SK-N-SH (cell line): ENCODE measurements at regions not wholly inside any gene's neighbourhood (a gene's known extent, or its start where the extent isn't known, plus 50 kb on each side); places are given as distances from the start of the nearest gene placed in this dataset.

Source experiments
- CTCF ChIA-PET: fragments of 300-600, 350-600 bp; formaldehyde crosslinking; extraction: SDS; loops from one replicate; lab custom pipeline; 2021; lab: Yijun Ruan, JAX
- POLR2A ChIA-PET: fragments of 350-600 bp; sonication (Branson Sonifier 250); formaldehyde crosslinking; extraction: SDS; loops from one replicate; lab custom pipeline; 2020; ENCODE audit warnings: antibody characterized with exemption, inconsistent platforms; lab: Yijun Ruan, JAX
- DNase-seq: peaks from one replicate; pipeline ENCODE4 v3.0.0; 2012
- H2AFZ ChIP-seq: fragments of 200-600 bp; sonication (generic); 2 replicates; pipeline ENCODE4 v1.8.1; 2016; ENCODE audit warnings: antibody characterized with exemption, mild to moderate bottlenecking, low read depth
- H3F3A ChIP-seq: fragments of 200-600 bp; sonication (generic); replicated peaks from 2 replicates; pipeline ENCODE3; 2016; ENCODE audit warnings: antibody characterized with exemption, mild to moderate bottlenecking; ENCODE audit not compliant: insufficient read depth
- H3K27ac ChIP-seq, 2 experiments: fragments of 200-500 bp in 1 of 2; fragments of 200-600 bp in 1 of 2; sonication (Bioruptor generic) in 1 of 2; sonication (generic), shearing (Covaris generic) in 1 of 2; 2 replicates each; pipeline versions ENCODE4 v1.5.1 to v1.6.1; 2014 to 2016; ENCODE audit warnings: low read depth in 2 of 2, inconsistent platforms in 1 of 2, low read length in 1 of 2, mild to moderate bottlenecking in 1 of 2, mixed read lengths in 1 of 2
- H3K27me3 ChIP-seq: fragments of 200-600 bp; sonication (generic), shearing (Covaris generic); 2 replicates; pipeline ENCODE4 v1.6.1; 2016; ENCODE audit warnings: mixed run types; ENCODE audit not compliant: insufficient read depth
- H3K36me3 ChIP-seq, 2 experiments: fragments of 200-500 bp in 1 of 2; fragments of 200-600 bp in 1 of 2; sonication (Bioruptor generic) in 1 of 2; sonication (generic) in 1 of 2; replicated peaks in 1 of 2; 2 replicates each; pipeline versions ENCODE3 to v1.5.1; 2014 to 2016; ENCODE audit warnings: low read length in 1 of 2, mild to moderate bottlenecking in 1 of 2; ENCODE audit not compliant: insufficient read depth in 2 of 2, control insufficient read depth in 1 of 2
- H3K4me1 ChIP-seq, 2 experiments: fragments of 200-500 bp in 1 of 2; fragments of 200-600 bp in 1 of 2; sonication (Bioruptor generic) in 1 of 2; sonication (generic), shearing (Covaris generic) in 1 of 2; 2 replicates each; pipeline versions ENCODE4 v1.5.1 to v1.6.1; 2014 to 2016; ENCODE audit warnings: low read depth in 1 of 2, low read length in 1 of 2, mixed run types in 1 of 2; ENCODE audit not compliant: insufficient read depth in 2 of 2, control insufficient read depth in 1 of 2
- H3K4me2 ChIP-seq: fragments of 200-600 bp; sonication (generic), shearing (Covaris generic); 2 replicates; pipeline ENCODE4 v1.6.1; 2017; ENCODE audit warnings: mixed run types
- H3K4me3 ChIP-seq, 2 experiments: fragments of 200-500 bp in 1 of 2; fragments of 200-600 bp in 1 of 2; sonication (Bioruptor generic) in 1 of 2; sonication (generic), shearing (Covaris generic) in 1 of 2; 2 replicates each; pipeline versions ENCODE4 v1.5.1 to v1.8.1; 2014 to 2016; ENCODE audit warnings: low read depth in 2 of 2, inconsistent platforms in 1 of 2, low read length in 1 of 2, mild to moderate bottlenecking in 1 of 2, mixed read lengths in 1 of 2, moderate library complexity in 1 of 2
- H3K79me2 ChIP-seq: fragments of 200-600 bp; sonication (generic); 2 replicates; pipeline ENCODE4 v1.8.1; 2017; ENCODE audit warnings: mild to moderate bottlenecking; ENCODE audit not compliant: insufficient read depth
- H3K9ac ChIP-seq: fragments of 200-600 bp; sonication (generic); 2 replicates; pipeline ENCODE4 v1.6.1; 2017; ENCODE audit warnings: mixed run types
- H3K9me2 ChIP-seq: fragments of 200-600 bp; sonication (generic); 2 replicates; pipeline ENCODE4 v1.6.1; 2017; ENCODE audit warnings: mixed run types
- H3K9me3 ChIP-seq: fragments of 200-600 bp; sonication (generic); 2 replicates; pipeline ENCODE4 v1.6.1; 2017; ENCODE audit warnings: mixed run types, mild to moderate bottlenecking, moderate library complexity
- H4K20me1 ChIP-seq: fragments of 200-600 bp; sonication (generic); 2 replicates; pipeline ENCODE4 v1.6.1; 2017; ENCODE audit warnings: mild to moderate bottlenecking, mixed run types; ENCODE audit not compliant: insufficient read depth
- ELF1 ChIP-seq: IDR thresholded peaks from 2 replicates; pipeline ENCODE4 v1.4.0; 2012
- EP300 ChIP-seq, 2 experiments: IDR thresholded peaks; 2 replicates each; pipeline versions ENCODE4 v1.4.0 to v1.6.1; 2012; ENCODE audit warnings: borderline replicate concordance in 1 of 2, low read depth in 1 of 2, low read length in 1 of 2
- FOSL2 ChIP-seq: IDR thresholded peaks from 2 replicates; pipeline ENCODE4 v1.4.0; 2012; ENCODE audit warnings: low read depth, mild to moderate bottlenecking, moderate library complexity, borderline replicate concordance
- FOXJ3 ChIP-seq: sonication (generic); formaldehyde crosslinking; IDR thresholded peaks from 2 replicates; pipeline ENCODE4 v1.5.1; 2020; ENCODE audit warnings: mild to moderate bottlenecking, missing genetic modification reagents
- FOXM1 ChIP-seq: IDR thresholded peaks from 2 replicates; pipeline ENCODE4 v1.4.0; 2012; ENCODE audit warnings: low read depth, mild to moderate bottlenecking
- GABPA ChIP-seq: IDR thresholded peaks from 2 replicates; pipeline ENCODE4 v1.4.0; 2012; ENCODE audit warnings: low read depth, mild to moderate bottlenecking
- MXI1 ChIP-seq: IDR thresholded peaks from 2 replicates; pipeline ENCODE4 v1.6.1; 2012; ENCODE audit warnings: mild to moderate bottlenecking, low read depth, low read length, improper control_type of control experiment
- NFIC ChIP-seq: IDR thresholded peaks from 2 replicates; pipeline ENCODE4 v1.4.0; 2012; ENCODE audit warnings: borderline replicate concordance
- RCOR1 ChIP-seq: fragments of 150-350 bp; IDR thresholded peaks from 2 replicates; pipeline ENCODE4 v1.6.1; 2017; ENCODE audit warnings: antibody characterized with exemption, low read length
- RXRA ChIP-seq: IDR thresholded peaks from 2 replicates; pipeline ENCODE4 v1.4.0; 2012; ENCODE audit warnings: low read depth, mild to moderate bottlenecking, borderline replicate concordance
- TAF1 ChIP-seq: IDR thresholded peaks from 2 replicates; pipeline ENCODE4 v1.6.1; 2012; ENCODE audit warnings: low read depth, mild to moderate bottlenecking, low read length, moderate library complexity, borderline replicate concordance
- TEAD4 ChIP-seq: IDR thresholded peaks from 2 replicates; pipeline ENCODE4 v1.4.0; 2012; ENCODE audit warnings: mild to moderate bottlenecking, borderline replicate concordance; ENCODE audit not compliant: insufficient read depth
- YY1 ChIP-seq: IDR thresholded peaks from 2 replicates; pipeline ENCODE4 v1.4.0; 2012; ENCODE audit warnings: low read depth, mild to moderate bottlenecking
- WGBS: methylation state at CpG from one replicate; pipeline ENCODE4 v1.1.6; 2017; ENCODE audit warnings: low lambda C conversion rate; 5-methylcytosine and 5-hydroxymethylcytosine counted together
- TF ChIP-seq, protein P1 (sequence below): IDR thresholded peaks from 2 replicates; pipeline ENCODE4 v1.4.0; 2012; ENCODE audit warnings: low read depth, borderline replicate concordance
- TF ChIP-seq, protein P2 (sequence below): fragments of 150-350 bp; IDR thresholded peaks from 2 replicates; pipeline ENCODE4 v1.6.1; 2017; ENCODE audit warnings: antibody characterized with exemption, low read length, low read depth, borderline replicate concordance
- TF ChIP-seq, protein P3 (sequence below): fragments of 150-350 bp; IDR thresholded peaks from 2 replicates; pipeline ENCODE4 v1.6.1; 2016; ENCODE audit warnings: mild to moderate bottlenecking, low read depth, low read length
- TF ChIP-seq, protein P4 (sequence below): IDR thresholded peaks from 2 replicates; pipeline ENCODE4 v1.4.0; 2012; ENCODE audit warnings: low read depth, borderline replicate concordance

DNA sequence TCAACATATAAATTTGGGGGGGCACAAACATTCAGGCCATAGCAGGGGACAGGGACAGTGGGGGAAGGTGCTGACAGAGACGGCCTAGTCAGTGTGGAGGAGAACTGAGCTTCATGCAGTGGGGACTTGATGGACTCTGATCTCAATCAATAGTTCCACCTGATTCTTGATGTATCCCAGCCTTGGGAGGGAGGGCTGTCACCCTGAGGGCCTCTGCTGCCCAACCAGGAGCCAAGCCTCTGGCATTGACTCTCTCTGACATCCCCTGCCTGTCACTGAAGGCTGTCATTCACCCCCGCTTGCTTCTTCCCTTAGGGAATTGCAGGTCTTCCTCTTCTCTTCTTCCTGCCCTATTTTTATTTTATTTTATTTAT, 180.6 kb upstream of the TAB2 start:
- Histone ChIP-seq H3K4me2 (no peak overlapping the region), H3K79me2 (no peaks in the 10 kb centered on the region), H3K4me3 (no peak overlapping the region), H3K36me3 (no peaks in the 10 kb centered on the region), H3K27me3 (no peaks in the 10 kb centered on the region), H3K9me3 (no peaks in the 10 kb centered on the region), H3F3A (no peaks in the 10 kb centered on the region), H4K20me1 (no peaks in the 10 kb centered on the region), H3K9me2 (no peaks in the 10 kb centered on the region), H3K27ac (no peak overlapping the region), H3K9ac (no peak overlapping the region), H2AFZ (no peak overlapping the region), H3K4me1 (peaks cover 0 to 10% of the 10 kb centered on the region in 2 experiments; a peak in 2 of 4 replicates)
- no peak for TF ChIP-seq YY1
- TF ChIP-seq RXRA = no peak
- TF ChIP-seq TEAD4 = no peak
- no peak for TF ChIP-seq ELF1
- TF ChIP-seq FOSL2 = no peak
- TF ChIP-seq MXI1 = no peak
- no peak for TF ChIP-seq FOXJ3
- no peak for TF ChIP-seq GABPA
- no peak for TF ChIP-seq NFIC
- DNase-seq = no peak
- 100% methylated on average over 1 of the region's 2 CpGs for WGBS
- ChIA-PET POLR2A (no interaction called here), CTCF (no interaction called here)

DNA sequence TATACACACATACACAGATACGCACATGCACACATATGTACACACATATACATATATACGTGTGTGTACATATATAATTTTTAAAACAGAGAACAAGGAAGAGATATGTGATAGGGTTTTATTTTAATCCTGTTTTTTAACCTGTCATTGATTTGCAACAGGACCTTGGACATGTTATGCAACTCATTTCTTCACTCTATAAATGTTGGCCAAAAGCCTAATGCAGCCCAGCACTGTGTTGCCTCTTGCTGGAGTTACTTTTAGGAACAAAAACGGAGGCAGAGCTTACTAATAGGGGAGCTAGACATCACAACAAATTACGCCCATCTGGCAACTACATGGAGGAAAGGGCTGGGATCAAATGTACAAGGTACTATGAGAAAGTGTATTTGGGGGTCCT, 179.9 kb upstream of the TAB2 start:
- H4K20me1 ChIP-seq = no peaks in the 10 kb centered on the region
- 58% methylated on average over 4 of the region's 4 CpGs for WGBS
- no peak overlapping the region for H3K27ac ChIP-seq
- H3K4me1 ChIP-seq = peaks cover 0 to 10% of the 10 kb centered on the region in 2 experiments; a peak in 2 of 4 replicates
- POLR2A ChIA-PET = no interaction called here
- no peaks in the 10 kb centered on the region for H3F3A ChIP-seq
- no peaks in the 10 kb centered on the region for H3K27me3 ChIP-seq
- TF ChIP-seq RXRA = no peak
- TF ChIP-seq, protein P1, sequence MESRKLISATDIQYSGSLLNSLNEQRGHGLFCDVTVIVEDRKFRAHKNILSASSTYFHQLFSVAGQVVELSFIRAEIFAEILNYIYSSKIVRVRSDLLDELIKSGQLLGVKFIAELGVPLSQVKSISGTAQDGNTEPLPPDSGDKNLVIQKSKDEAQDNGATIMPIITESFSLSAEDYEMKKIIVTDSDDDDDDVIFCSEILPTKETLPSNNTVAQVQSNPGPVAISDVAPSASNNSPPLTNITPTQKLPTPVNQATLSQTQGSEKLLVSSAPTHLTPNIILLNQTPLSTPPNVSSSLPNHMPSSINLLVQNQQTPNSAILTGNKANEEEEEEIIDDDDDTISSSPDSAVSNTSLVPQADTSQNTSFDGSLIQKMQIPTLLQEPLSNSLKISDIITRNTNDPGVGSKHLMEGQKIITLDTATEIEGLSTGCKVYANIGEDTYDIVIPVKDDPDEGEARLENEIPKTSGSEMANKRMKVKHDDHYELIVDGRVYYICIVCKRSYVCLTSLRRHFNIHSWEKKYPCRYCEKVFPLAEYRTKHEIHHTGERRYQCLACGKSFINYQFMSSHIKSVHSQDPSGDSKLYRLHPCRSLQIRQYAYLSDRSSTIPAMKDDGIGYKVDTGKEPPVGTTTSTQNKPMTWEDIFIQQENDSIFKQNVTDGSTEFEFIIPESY = no peak
- TF ChIP-seq RCOR1 = no peak
- no peak for TF ChIP-seq EP300 (IDR thresholded peaks at IDR 0.05; ENCODE audit: borderline replicate concordance in 1 of 2, low read depth in 1 of 2, low read length in 1 of 2)
- TF ChIP-seq NFIC = no peak
- no peak for TF ChIP-seq MXI1
- no peak for TF ChIP-seq TAF1
- no peak for TF ChIP-seq FOXM1
- TF ChIP-seq, protein P2, sequence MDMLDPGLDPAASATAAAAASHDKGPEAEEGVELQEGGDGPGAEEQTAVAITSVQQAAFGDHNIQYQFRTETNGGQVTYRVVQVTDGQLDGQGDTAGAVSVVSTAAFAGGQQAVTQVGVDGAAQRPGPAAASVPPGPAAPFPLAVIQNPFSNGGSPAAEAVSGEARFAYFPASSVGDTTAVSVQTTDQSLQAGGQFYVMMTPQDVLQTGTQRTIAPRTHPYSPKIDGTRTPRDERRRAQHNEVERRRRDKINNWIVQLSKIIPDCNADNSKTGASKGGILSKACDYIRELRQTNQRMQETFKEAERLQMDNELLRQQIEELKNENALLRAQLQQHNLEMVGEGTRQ = no peak
- TF ChIP-seq, protein P3, sequence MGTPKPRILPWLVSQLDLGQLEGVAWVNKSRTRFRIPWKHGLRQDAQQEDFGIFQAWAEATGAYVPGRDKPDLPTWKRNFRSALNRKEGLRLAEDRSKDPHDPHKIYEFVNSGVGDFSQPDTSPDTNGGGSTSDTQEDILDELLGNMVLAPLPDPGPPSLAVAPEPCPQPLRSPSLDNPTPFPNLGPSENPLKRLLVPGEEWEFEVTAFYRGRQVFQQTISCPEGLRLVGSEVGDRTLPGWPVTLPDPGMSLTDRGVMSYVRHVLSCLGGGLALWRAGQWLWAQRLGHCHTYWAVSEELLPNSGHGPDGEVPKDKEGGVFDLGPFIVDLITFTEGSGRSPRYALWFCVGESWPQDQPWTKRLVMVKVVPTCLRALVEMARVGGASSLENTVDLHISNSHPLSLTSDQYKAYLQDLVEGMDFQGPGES = no peak
- TF ChIP-seq, protein P4, sequence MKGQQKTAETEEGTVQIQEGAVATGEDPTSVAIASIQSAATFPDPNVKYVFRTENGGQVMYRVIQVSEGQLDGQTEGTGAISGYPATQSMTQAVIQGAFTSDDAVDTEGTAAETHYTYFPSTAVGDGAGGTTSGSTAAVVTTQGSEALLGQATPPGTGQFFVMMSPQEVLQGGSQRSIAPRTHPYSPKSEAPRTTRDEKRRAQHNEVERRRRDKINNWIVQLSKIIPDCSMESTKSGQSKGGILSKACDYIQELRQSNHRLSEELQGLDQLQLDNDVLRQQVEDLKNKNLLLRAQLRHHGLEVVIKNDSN = no peak
- no peak for DNase-seq
- H3K9me3 ChIP-seq = no peaks in the 10 kb centered on the region; the same call in 1 of the 2 replicates
- H3K9me2 ChIP-seq = no peaks in the 10 kb centered on the region
- no peaks in the 10 kb centered on the region for H3K36me3 ChIP-seq
- no peak overlapping the region for H3K4me3 ChIP-seq
- no peaks in the 10 kb centered on the region for H3K79me2 ChIP-seq
- H2AFZ ChIP-seq = no peak overlapping the region
- CTCF ChIA-PET = no interaction called here
- no peak overlapping the region for H3K4me2 ChIP-seq
- no peak overlapping the region for H3K9ac ChIP-seq
